Umbilical cord (tissue), 1 donor: ENCODE measurements at regions not wholly inside any gene's neighbourhood (a gene's known extent, or its start where the extent isn't known, plus 50 kb on each side); places are given as distances from the start of the nearest gene placed in this dataset.
"Not testable (repeated sequence)": the region's sequence is repeated elsewhere in the genome, so short reads cannot be mapped to it uniquely, and the experiment has no call there.

ENCODE experiments used
- DNase-seq: peaks from one replicate; pipeline ENCODE4 v3.0.0-alpha.2; 2015; ENCODE audit warnings: low spot score

- no peak for DNase-seq
Observed at GRCh38 chr10:107546986-107547385, 382.5 kb upstream of the SORCS1 start.

- no peak for DNase-seq
Observed at GRCh38 chr10:107546284-107546683, 381.8 kb upstream of the SORCS1 start.

GRCh38 chr10:107545717-107546116 is 381.2 kb upstream of the SORCS1 start:
- no peak for DNase-seq

- DNase-seq: no peak
Observed at GRCh38 chr10:107544706-107545520, 380.4 kb upstream of the SORCS1 start.

- DNase-seq: no peak
Observed at GRCh38 chr10:107542607-107543006, 378.1 kb upstream of the SORCS1 start.

- no peak for DNase-seq
Observed at GRCh38 chr10:107542016-107542415, 377.5 kb upstream of the SORCS1 start.

- DNase-seq: no peak
Observed at GRCh38 chr10:107540981-107541380, 376.5 kb upstream of the SORCS1 start.

- DNase-seq: no peak
Observed at GRCh38 chr10:107529350-107529749, 364.8 kb upstream of the SORCS1 start.

- DNase-seq: no peak
Observed at GRCh38 chr10:107520348-107520747, 355.8 kb upstream of the SORCS1 start.

GRCh38 chr10:107517811-107518210 is 353.3 kb upstream of the SORCS1 start:
- no peak for DNase-seq

- DNase-seq: no peak
Observed at GRCh38 chr10:107516349-107516748, 351.8 kb upstream of the SORCS1 start.

GRCh38 chr10:107504011-107504410 is 339.5 kb upstream of the SORCS1 start:
- not testable (repeated sequence) for DNase-seq

- no peak for DNase-seq
Observed at GRCh38 chr10:107502229-107502985, 337.9 kb upstream of the SORCS1 start.

GRCh38 chr10:107498983-107499382 is 334.5 kb upstream of the SORCS1 start:
- no peak for DNase-seq

GRCh38 chr10:107497024-107497423 is 332.5 kb upstream of the SORCS1 start:
- no peak for DNase-seq

GRCh38 chr10:107496594-107496993 is 332.1 kb upstream of the SORCS1 start:
- no peak for DNase-seq

GRCh38 chr10:107492389-107492788 is 327.9 kb upstream of the SORCS1 start:
- DNase-seq: no peak

- DNase-seq: no peak
Observed at GRCh38 chr10:107490389-107490788, 325.9 kb upstream of the SORCS1 start.

- DNase-seq: no peak
Observed at GRCh38 chr10:107487284-107487683, 322.8 kb upstream of the SORCS1 start.

GRCh38 chr10:107485019-107485418 is 320.5 kb upstream of the SORCS1 start:
- no peak for DNase-seq

- no peak for DNase-seq
Observed at GRCh38 chr10:107481881-107482280, 317.4 kb upstream of the SORCS1 start.

GRCh38 chr10:107481224-107481623 is 316.7 kb upstream of the SORCS1 start:
- DNase-seq: no peak

- no peak for DNase-seq
Observed at GRCh38 chr10:107480781-107481180, 316.3 kb upstream of the SORCS1 start.
